GM15510 (cell line): ENCODE measurements at regions not wholly inside any gene's neighbourhood (a gene's known extent, or its start where the extent isn't known, plus 50 kb on each side); places are given as distances from the start of the nearest gene placed in this dataset.

Experiments used
- POLR2A ChIP-seq: IDR thresholded peaks from 3 replicates; pipeline ENCODE4 v1.6.1; 2011; ENCODE audit warnings: borderline replicate concordance; ENCODE audit not compliant: insufficient read length; ENCODE audit errors: extremely low read depth

GRCh38 chr6:14766391-14766994 lies 479.4 kb upstream of the JARID2 start:
- no peak for TF ChIP-seq POLR2A

- no peak for TF ChIP-seq POLR2A
Measured at GRCh38 chr6:14767226-14767625, 478.6 kb upstream of the JARID2 start.

- TF ChIP-seq POLR2A, result no peak
Measured at GRCh38 chr6:14770040-14770439, 475.8 kb upstream of the JARID2 start.

GRCh38 chr6:14770572-14770971 lies 475.3 kb upstream of the JARID2 start:
- TF ChIP-seq POLR2A, result no peak

GRCh38 chr6:14771016-14771415 lies 474.9 kb upstream of the JARID2 start:
- no peak for TF ChIP-seq POLR2A

- no peak for TF ChIP-seq POLR2A
Measured at GRCh38 chr6:14772188-14772587, 473.7 kb upstream of the JARID2 start.

GRCh38 chr6:14775528-14775927 lies 470.3 kb upstream of the JARID2 start:
- no peak for TF ChIP-seq POLR2A

- TF ChIP-seq POLR2A, result no peak
Measured at GRCh38 chr6:14776307-14776706, 469.6 kb upstream of the JARID2 start.

- no peak for TF ChIP-seq POLR2A
Measured at GRCh38 chr6:14781772-14782525, 463.9 kb upstream of the JARID2 start.

- TF ChIP-seq POLR2A, result no peak
Measured at GRCh38 chr6:14783594-14783993, 462.3 kb upstream of the JARID2 start.

- TF ChIP-seq POLR2A, result no peak
Measured at GRCh38 chr6:14784596-14785492, 461.0 kb upstream of the JARID2 start.

- TF ChIP-seq POLR2A, result no peak
Measured at GRCh38 chr6:14785493-14785790, 460.4 kb upstream of the JARID2 start.

GRCh38 chr6:14786008-14786407 lies 459.9 kb upstream of the JARID2 start:
- no peak for TF ChIP-seq POLR2A

- no peak for TF ChIP-seq POLR2A
Measured at GRCh38 chr6:14786455-14786854, 459.4 kb upstream of the JARID2 start.

GRCh38 chr6:14787250-14787649 lies 458.6 kb upstream of the JARID2 start:
- TF ChIP-seq POLR2A, result no peak
